ENCODE measurements at regions not wholly inside any gene's neighbourhood (a gene's known extent, or its start where the extent isn't known, plus 50 kb on each side); places are given as distances from the start of the nearest gene placed in this dataset.

GRCh38 chr14:23785208-23785607 is 149.0 kb downstream of the DHRS2 start:
- TF ChIP-seq, protein P1, sequence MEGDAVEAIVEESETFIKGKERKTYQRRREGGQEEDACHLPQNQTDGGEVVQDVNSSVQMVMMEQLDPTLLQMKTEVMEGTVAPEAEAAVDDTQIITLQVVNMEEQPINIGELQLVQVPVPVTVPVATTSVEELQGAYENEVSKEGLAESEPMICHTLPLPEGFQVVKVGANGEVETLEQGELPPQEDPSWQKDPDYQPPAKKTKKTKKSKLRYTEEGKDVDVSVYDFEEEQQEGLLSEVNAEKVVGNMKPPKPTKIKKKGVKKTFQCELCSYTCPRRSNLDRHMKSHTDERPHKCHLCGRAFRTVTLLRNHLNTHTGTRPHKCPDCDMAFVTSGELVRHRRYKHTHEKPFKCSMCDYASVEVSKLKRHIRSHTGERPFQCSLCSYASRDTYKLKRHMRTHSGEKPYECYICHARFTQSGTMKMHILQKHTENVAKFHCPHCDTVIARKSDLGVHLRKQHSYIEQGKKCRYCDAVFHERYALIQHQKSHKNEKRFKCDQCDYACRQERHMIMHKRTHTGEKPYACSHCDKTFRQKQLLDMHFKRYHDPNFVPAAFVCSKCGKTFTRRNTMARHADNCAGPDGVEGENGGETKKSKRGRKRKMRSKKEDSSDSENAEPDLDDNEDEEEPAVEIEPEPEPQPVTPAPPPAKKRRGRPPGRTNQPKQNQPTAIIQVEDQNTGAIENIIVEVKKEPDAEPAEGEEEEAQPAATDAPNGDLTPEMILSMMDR (conservative IDR thresholded peaks at IDR 0.05; ENCODE audit: low read depth, low read length), result no peak
- TF ChIP-seq EZH2 (IDR thresholded peaks at IDR 0.05; ENCODE audit: borderline replicate concordance, low read depth, low read length, poor library complexity, severe bottlenecking), result no peak

Measured in A673 (cell line).